OCI-M2 (cell line): ENCODE measurements at regions not wholly inside any gene's neighbourhood (a gene's known extent, or its start where the extent isn't known, plus 50 kb on each side); places are given as distances from the start of the nearest gene placed in this dataset.

Experiments
- DNase-seq: peaks from one replicate; lab custom pipeline; 2025; ENCODE audit not compliant: unreplicated experiment; lab: John Stamatoyannopoulos, UW

GRCh38 chr13:72039126-72039525 lies 172.1 kb upstream of the DACH1 start:
- DNase-seq, result no peak

- DNase-seq, result no peak
These were observed 163.0 kb upstream of the DACH1 start for GRCh38 chr13:72029981-72030380.

GRCh38 chr13:72025836-72026235 lies 158.8 kb upstream of the DACH1 start:
- no peak for DNase-seq

- DNase-seq, result no peak
These were observed 156.9 kb upstream of the DACH1 start for GRCh38 chr13:72023895-72024294.

DNA sequence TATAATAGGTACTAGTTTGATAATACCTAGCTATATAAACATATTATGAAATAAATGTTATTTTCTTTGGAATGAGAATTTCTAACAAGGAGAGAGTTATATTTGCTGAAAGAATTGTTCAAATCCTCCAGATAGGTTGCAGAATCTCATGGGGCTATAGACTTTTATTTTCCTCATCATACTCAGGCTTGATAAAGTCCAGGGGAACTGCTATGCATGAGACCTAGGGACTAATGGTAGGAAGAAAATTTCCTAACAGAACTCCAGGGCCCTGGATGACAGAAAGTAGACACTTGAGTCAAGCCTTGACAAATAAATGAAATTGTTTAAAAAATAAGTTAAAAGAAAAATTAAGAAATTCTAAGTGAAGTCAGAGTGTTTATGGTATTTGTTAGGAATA lies 138.5 kb upstream of the DACH1 start:
- no peak for DNase-seq

GRCh38 chr13:72004784-72005374 lies 137.9 kb upstream of the DACH1 start:
- no peak for DNase-seq

DNA sequence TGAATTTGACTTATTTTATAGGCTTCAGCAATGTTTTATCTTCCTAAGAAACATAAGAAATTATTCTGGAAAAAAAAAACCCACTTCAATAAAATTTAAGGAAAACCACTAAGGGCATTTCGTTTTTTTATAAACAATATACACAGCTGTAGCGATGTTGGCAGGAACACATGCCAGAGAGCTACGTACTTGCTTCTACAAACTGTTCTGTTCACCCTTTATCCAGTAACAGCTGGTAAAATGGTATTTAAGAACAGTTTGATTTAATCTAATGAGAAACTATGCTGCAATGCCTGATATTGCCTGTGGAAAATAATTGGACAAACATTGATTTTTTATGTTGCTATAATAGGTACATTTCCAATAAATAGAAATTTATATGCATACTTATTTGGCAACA lies 137.2 kb upstream of the DACH1 start:
- no peak for DNase-seq

DNA sequence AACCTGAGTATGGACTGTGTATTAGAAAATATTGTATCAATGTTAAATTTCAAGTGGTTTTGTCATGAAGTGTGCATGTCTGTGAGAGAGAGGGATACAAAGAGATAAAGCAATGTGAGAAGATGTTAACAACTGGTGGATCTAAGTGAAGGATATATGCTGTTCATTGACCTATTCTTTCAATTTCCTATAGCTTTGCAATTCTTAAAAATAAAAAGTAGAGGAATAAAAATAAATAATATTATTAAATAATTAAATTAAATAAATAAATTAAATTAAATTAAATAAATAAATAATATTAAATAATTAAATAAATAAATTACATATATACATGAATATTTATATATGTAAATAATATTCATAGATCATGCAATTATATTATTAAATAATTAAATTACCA lies 131.2 kb upstream of the DACH1 start:
- no peak for DNase-seq

- no peak for DNase-seq
These were observed 112.6 kb upstream of the DACH1 start for GRCh38 chr13:71979616-71980015.

DNA sequence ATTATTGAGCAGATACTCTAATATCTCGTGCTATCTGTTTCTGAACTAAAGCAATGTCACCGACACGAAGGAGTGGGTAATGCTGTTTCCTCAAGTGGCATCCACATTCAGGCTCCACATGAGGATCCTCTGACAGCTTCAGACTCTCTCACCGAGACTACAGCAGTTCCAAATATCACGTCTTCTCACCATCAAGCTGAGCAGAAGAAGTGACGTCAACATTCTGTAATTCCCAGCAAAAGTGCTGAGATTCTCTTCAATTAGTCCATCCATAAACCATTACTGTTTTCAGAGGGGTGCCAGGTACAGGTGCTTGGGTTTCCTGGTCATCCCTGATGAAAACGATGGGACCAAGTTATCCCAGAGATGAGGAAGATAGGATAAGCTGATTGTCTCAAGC lies 110.0 kb upstream of the DACH1 start:
- no peak for DNase-seq

- DNase-seq, result no peak
These were observed 101.0 kb upstream of the DACH1 start for GRCh38 chr13:71967990-71968389.

DNA sequence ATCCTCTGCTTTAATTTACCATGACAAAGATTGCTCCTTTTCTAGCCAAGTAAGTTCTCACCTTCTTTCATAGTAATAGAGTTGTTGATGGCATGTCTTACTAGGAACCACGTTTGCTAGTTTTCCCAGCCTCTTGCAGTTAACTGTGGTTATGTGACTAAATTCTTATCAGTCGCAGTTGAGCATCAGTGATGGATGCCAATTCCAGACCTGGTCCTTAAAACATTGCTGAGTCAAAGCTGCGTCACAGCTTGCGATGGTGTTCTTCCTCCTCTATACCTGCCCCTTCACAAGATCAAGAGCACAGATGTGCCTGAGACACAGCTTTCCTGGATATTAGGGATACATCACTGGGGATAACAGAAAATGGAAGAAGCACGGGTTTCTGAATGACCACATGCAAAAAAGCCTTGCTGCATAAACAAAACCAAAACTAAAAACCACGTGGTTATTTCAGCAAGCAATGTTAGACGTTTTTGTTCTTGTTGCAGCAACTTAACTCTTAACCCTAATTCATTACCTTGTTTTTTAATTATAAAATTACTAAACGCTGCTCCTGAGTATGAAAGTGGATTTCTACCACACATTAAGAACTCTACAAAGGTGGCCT lies 97.6 kb upstream of the DACH1 start:
- DNase-seq, result no peak

DNA sequence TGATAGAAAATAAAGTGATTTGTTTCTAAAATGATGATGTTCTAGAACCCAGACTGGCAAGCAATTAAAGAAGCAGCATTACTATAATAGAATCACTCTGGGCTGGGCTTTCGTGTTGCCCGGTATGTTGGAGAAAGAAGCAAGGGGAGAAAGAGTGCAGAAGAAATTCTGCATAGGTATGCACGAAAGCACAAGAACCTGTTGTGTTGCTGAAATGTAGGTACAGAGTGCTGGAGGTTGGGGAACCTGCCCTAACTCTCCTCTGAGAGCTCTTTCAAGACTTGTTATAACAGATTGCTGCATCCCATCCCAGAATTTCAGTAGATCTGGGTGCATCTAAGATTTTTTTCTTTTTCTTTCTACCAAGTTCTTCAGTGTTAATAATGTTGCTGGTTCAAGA lies 95.7 kb upstream of the DACH1 start:
- DNase-seq, result no peak

DNA sequence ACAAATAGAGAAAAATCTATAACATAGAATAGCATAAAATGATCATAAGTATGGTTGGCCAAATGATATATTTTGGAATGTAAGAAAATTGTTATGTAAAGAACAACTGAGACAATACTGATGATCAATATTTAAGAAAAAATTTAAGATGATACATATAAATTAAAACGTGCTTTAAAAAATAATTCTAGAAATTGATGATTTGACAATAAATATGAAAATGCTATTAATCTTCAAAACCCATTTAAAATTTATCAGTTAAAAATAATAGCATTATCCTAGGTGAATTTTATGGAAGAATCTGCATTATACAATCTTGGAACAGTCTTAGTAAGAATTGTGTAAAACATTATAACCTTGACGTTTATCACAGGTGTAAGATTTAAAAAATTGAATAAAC lies 95.1 kb upstream of the DACH1 start:
- DNase-seq, result no peak

DNA sequence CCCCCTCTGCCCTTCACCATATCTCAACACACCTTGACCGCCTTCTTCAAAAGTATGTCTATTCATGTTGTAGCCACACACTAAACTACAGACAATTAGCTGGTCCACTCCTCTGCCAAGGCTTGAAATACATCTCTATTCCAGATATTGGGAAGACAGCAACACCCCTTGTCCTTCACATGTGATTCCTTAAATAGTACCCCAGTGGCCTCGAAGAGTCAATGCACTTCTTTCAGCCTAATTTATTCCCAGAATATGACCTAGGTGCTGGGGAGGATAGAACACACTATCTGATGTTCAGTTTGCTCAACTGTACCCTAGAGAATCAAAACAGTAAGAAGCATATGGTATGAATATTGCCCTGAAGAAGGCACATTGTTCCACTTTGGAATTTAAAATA lies 82.4 kb upstream of the DACH1 start:
- DNase-seq, result no peak

DNA sequence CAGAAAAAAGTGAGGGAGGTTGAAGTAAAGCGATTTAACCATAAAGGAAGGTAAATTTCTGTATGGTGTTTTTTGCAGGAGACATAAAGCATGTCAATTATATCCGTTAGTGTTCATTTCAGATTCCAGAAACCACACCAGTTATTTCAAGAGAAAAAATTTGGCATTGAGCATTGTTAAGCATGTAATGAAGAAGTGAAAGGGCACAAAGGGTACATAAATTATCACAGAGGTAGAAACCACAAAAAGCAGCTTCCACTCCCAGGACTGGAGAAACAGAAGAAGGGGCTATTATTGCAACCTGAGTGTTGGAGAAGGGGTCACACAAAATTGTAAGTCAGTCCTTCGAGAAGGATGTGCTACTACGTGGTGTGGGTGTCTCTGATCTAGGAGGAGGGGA lies 72.2 kb upstream of the DACH1 start:
- no peak for DNase-seq

DNA sequence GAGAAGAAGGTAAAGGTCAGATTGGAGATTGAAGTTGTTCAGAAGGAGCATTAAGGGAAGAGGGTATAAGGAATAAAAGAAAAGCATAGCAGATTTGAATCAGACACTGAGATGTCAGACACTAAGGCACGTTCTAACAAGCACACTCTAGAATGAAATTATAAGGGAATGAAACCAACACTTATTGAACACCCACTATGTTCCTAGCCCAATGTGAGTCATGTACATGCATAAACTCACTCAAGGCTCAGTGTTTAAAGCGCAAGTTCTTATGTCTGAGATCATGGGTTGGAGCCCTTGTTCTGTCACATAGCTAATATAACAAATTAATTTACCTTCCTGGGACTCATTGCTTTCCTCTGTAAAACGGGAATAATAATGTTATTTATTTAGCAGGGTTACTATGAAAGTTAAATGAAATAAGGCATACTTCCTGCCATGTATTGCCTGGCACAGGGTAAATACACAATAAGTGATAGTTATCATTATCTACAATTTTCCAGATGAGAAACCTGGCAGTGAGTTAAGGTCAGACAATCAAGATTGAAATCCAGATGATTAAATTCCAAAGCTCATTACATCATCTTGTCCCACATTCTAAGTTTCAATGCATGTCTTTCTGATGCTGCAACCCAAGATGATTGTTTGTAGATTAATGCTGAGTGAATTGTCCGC lies 68.3 kb upstream of the DACH1 start:
- no peak for DNase-seq

- no peak for DNase-seq
These were observed 57.9 kb upstream of the DACH1 start for GRCh38 chr13:71924931-71925330.

GRCh38 chr13:71922194-71922593 lies 55.2 kb upstream of the DACH1 start:
- no peak for DNase-seq
